ENCODE measurements at regions not wholly inside any gene's neighbourhood (a gene's known extent, or its start where the extent isn't known, plus 50 kb on each side); places are given as distances from the start of the nearest gene placed in this dataset.

DNA sequence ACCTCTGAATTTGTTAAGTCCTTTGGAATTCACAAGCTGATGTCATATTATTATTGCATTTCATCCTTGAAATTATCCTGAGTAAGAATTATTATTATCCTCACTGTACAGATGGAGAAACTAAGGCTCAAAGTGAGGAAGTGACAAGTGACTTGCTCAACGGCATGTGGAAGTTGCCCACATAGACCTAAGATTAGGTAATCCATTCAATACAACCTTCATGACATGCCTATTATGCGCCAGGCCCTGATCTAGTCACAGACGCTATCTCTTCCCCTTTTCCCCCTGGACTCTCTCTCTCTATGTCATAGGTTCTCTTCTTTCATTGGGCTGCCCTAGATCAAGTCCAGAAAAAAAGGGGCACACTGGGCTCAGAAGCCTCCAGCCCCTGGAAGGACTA is 84.9 kb upstream of the KCNK2 start:
- TF ChIP-seq, protein P1, sequence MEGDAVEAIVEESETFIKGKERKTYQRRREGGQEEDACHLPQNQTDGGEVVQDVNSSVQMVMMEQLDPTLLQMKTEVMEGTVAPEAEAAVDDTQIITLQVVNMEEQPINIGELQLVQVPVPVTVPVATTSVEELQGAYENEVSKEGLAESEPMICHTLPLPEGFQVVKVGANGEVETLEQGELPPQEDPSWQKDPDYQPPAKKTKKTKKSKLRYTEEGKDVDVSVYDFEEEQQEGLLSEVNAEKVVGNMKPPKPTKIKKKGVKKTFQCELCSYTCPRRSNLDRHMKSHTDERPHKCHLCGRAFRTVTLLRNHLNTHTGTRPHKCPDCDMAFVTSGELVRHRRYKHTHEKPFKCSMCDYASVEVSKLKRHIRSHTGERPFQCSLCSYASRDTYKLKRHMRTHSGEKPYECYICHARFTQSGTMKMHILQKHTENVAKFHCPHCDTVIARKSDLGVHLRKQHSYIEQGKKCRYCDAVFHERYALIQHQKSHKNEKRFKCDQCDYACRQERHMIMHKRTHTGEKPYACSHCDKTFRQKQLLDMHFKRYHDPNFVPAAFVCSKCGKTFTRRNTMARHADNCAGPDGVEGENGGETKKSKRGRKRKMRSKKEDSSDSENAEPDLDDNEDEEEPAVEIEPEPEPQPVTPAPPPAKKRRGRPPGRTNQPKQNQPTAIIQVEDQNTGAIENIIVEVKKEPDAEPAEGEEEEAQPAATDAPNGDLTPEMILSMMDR (IDR thresholded peaks at IDR 0.05): no peak
- TF ChIP-seq POLR2A (IDR thresholded peaks at IDR 0.05) (no peak), EP300 (IDR thresholded peaks at IDR 0.05) (no peak)
